GM13977 (cell line): ENCODE measurements at regions not wholly inside any gene's neighbourhood (a gene's known extent, or its start where the extent isn't known, plus 50 kb on each side); places are given as distances from the start of the nearest gene placed in this dataset.

ENCODE experiments used
- DNase-seq: peaks from one replicate; pipeline ENCODE4 v3.0.0; 2012; ENCODE audit warnings: low spot score
- CTCF ChIP-seq: IDR thresholded peaks from 2 replicates; pipeline ENCODE4 v1.5.1; 2012; ENCODE audit warnings: mild to moderate bottlenecking, control low read depth; ENCODE audit not compliant: insufficient read depth; ENCODE audit errors: extremely low read depth, missing control alignments
- in situ Hi-C: fragments of 300-500 bp; cut with MboI; formaldehyde crosslinking; loops from one replicate; pipeline ENCODE4 v1.12.0; 2022; ENCODE audit warnings: low sequenced_read_pairs, low pct_unique_long_range_greater_than_20kb, mixed read lengths, inconsistent platforms; ENCODE audit not compliant: unreplicated experiment

GRCh38 chr11:101182467-101182866, 52.9 kb upstream of the PGR start:
- no peak for DNase-seq
- no peak for TF ChIP-seq CTCF
- in situ Hi-C loops, result no loop called here

GRCh38 chr11:101180481-101180880, 50.9 kb upstream of the PGR start:
- no peak for TF ChIP-seq CTCF
- no peak for DNase-seq
- in situ Hi-C loops, result no loop called here
